ENCODE measurements at regions not wholly inside any gene's neighbourhood (a gene's known extent, or its start where the extent isn't known, plus 50 kb on each side); places are given as distances from the start of the nearest gene placed in this dataset.

DNA sequence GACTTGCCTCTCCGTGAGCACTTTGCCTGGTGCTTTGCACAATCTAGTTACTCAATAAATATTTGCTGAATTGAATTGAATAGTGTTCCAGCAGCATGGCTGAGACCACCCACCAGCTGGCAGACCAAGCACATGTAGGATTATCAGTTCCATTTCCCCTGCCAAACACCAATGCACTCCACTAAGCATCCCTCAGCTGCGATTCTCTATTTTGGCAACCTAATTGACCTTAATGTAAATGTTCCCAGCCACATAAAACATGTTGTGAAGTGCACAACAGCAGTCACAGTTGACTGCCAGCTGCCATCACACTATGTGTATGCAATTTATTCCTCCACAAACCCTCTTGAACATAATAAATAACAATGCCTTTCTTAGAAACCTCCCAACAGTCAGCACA, 1879.4 kb upstream of the PIK3C3 start:
- H3K4me3 Mint-ChIP-seq (ENCODE audit: unreplicated experiment): no peak overlapping the region
- H3K27ac Mint-ChIP-seq (ENCODE audit: unreplicated experiment): no peak overlapping the region
- Histone ChIP-seq H3K4me3 (ENCODE audit: insufficient read depth, low read depth, low read length) (no peak overlapping the region), H3K4me2 (ENCODE audit: low read length) (no peak overlapping the region), H3K27me3 (ENCODE audit: insufficient read depth, low read length) (no peaks in the 10 kb centered on the region), H4K20me1 (ENCODE audit: insufficient read depth, low read length) (no peaks in the 10 kb centered on the region), H3K9ac (ENCODE audit: low read length) (no peak overlapping the region), H3K4me1 (ENCODE audit: insufficient read depth, low read length) (no peaks in the 10 kb centered on the region), H3K79me2 (ENCODE audit: insufficient read depth, low read length) (no peaks in the 10 kb centered on the region), H3K27ac (ENCODE audit: low read depth, low read length) (no peak overlapping the region), H2AFZ (ENCODE audit: low read depth, low read length) (no peak overlapping the region), H3K36me3 (ENCODE audit: insufficient read depth, low read length) (no peaks in the 10 kb centered on the region), H3K9me3 (ENCODE audit: insufficient read depth, low read depth, low read length) (no peaks in the 10 kb centered on the region)
- TF ChIP-seq, protein P1, sequence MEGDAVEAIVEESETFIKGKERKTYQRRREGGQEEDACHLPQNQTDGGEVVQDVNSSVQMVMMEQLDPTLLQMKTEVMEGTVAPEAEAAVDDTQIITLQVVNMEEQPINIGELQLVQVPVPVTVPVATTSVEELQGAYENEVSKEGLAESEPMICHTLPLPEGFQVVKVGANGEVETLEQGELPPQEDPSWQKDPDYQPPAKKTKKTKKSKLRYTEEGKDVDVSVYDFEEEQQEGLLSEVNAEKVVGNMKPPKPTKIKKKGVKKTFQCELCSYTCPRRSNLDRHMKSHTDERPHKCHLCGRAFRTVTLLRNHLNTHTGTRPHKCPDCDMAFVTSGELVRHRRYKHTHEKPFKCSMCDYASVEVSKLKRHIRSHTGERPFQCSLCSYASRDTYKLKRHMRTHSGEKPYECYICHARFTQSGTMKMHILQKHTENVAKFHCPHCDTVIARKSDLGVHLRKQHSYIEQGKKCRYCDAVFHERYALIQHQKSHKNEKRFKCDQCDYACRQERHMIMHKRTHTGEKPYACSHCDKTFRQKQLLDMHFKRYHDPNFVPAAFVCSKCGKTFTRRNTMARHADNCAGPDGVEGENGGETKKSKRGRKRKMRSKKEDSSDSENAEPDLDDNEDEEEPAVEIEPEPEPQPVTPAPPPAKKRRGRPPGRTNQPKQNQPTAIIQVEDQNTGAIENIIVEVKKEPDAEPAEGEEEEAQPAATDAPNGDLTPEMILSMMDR (IDR thresholded peaks at IDR 0.05; ENCODE audit: insufficient read depth, low read depth, low read length): no peak
- TF ChIP-seq EZH2 (IDR thresholded peaks at IDR 0.05; ENCODE audit: insufficient read depth, low read length): no peak
- H3K27me3 Mint-ChIP-seq (ENCODE audit: low read depth, unreplicated experiment): peaks cover under 1% of the 10 kb centered on the region
- DNase-seq (ENCODE audit: low read depth) (no peak), FAIRE-seq (no peak)
- no peaks in the 10 kb centered on the region for H3K4me1 Mint-ChIP-seq (ENCODE audit: low read depth, unreplicated experiment)
- peaks cover 3% of the 10 kb centered on the region for H3K9me3 Mint-ChIP-seq (ENCODE audit: unreplicated experiment)
- H3K36me3 Mint-ChIP-seq (ENCODE audit: low read depth, unreplicated experiment): no peaks in the 10 kb centered on the region

DNA sequence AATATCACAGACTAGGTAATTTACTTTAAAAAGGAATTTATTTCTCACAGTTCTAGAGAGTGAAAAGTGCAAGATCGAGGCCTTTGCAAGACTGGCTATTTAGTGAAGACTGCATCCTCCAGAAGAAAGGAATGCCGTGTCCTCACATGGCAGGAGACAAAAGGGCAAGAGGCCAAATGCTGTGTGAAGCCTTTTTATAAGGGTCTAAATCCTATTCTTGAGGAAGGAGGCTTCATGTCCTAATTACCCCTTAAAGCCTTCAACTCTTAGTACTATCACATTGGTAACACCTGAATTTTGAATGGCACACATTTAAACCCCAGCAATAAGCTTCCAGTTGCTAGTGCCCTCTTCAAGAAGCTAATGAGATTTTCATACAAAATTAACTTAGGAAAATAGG, 1882.3 kb upstream of the PIK3C3 start:
- FAIRE-seq: no peak

DNA sequence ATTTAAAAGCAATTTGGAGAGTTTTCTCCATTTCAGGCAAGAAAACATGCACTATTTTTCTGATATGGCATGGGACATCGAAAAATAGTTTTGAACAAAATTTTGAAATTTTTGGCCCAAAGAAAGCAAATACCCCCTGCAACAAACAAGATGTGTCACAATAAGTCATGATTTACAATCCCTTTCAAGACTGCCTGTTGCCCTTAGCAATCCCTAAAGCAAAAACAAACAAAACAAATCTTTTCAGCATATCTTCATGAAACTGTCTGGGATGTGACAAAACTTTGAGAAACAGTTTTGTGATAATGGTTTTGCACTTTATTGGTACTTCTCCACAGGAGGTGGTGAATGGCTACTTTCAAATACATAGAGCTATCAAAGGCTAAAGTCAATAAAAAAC, 1888.7 kb upstream of the PIK3C3 start:
- DNase-seq (ENCODE audit: low read depth) (no peak), FAIRE-seq (no peak)
- Mint-ChIP-seq H3K27me3 (ENCODE audit: low read depth, unreplicated experiment) (no peaks in the 10 kb centered on the region), H3K4me1 (ENCODE audit: low read depth, unreplicated experiment) (no peaks in the 10 kb centered on the region), H3K4me3 (ENCODE audit: unreplicated experiment) (no peak overlapping the region), H3K9me3 (ENCODE audit: unreplicated experiment) (peaks cover 3% of the 10 kb centered on the region), H3K36me3 (ENCODE audit: low read depth, unreplicated experiment) (no peaks in the 10 kb centered on the region), H3K27ac (ENCODE audit: unreplicated experiment) (no peak overlapping the region)
- Histone ChIP-seq H3K27me3 (ENCODE audit: insufficient read depth, low read length) (no peaks in the 10 kb centered on the region), H3K4me2 (ENCODE audit: low read length) (no peak overlapping the region), H3K79me2 (ENCODE audit: insufficient read depth, low read length) (no peaks in the 10 kb centered on the region), H2AFZ (ENCODE audit: low read depth, low read length) (no peak overlapping the region), H4K20me1 (ENCODE audit: insufficient read depth, low read length) (no peaks in the 10 kb centered on the region), H3K9ac (ENCODE audit: low read length) (no peak overlapping the region), H3K4me1 (ENCODE audit: insufficient read depth, low read length) (no peaks in the 10 kb centered on the region), H3K4me3 (ENCODE audit: insufficient read depth, low read depth, low read length) (no peak overlapping the region), H3K9me3 (ENCODE audit: insufficient read depth, low read depth, low read length) (no peaks in the 10 kb centered on the region), H3K27ac (ENCODE audit: low read depth, low read length) (no peak overlapping the region), H3K36me3 (ENCODE audit: insufficient read depth, low read length) (no peaks in the 10 kb centered on the region)
- TF ChIP-seq EZH2 (IDR thresholded peaks at IDR 0.05; ENCODE audit: insufficient read depth, low read length): no peak
- TF ChIP-seq, protein P1 (IDR thresholded peaks at IDR 0.05; ENCODE audit: insufficient read depth, low read depth, low read length): no peak

More for the DNA sequence above, 1882.3 kb upstream of the PIK3C3 start:
- no peak overlapping the region for H3K4me3 Mint-ChIP-seq (ENCODE audit: unreplicated experiment)
- Histone ChIP-seq H3K4me1 (ENCODE audit: insufficient read depth, low read length) (no peaks in the 10 kb centered on the region), H3K4me2 (ENCODE audit: low read length) (no peak overlapping the region), H3K9me3 (ENCODE audit: insufficient read depth, low read depth, low read length) (no peaks in the 10 kb centered on the region), H2AFZ (ENCODE audit: low read depth, low read length) (no peak overlapping the region), H3K36me3 (ENCODE audit: insufficient read depth, low read length) (no peaks in the 10 kb centered on the region), H3K79me2 (ENCODE audit: insufficient read depth, low read length) (no peaks in the 10 kb centered on the region), H3K27me3 (ENCODE audit: insufficient read depth, low read length) (no peaks in the 10 kb centered on the region), H3K9ac (ENCODE audit: low read length) (no peak overlapping the region), H3K4me3 (ENCODE audit: insufficient read depth, low read depth, low read length) (no peak overlapping the region), H3K27ac (ENCODE audit: low read depth, low read length) (no peak overlapping the region), H4K20me1 (ENCODE audit: insufficient read depth, low read length) (no peaks in the 10 kb centered on the region)
- H3K9me3 Mint-ChIP-seq (ENCODE audit: unreplicated experiment): peaks cover 3% of the 10 kb centered on the region
- H3K36me3 Mint-ChIP-seq (ENCODE audit: low read depth, unreplicated experiment): no peaks in the 10 kb centered on the region
- no peak for DNase-seq (ENCODE audit: low read depth)
- no peak for TF ChIP-seq EZH2 (IDR thresholded peaks at IDR 0.05; ENCODE audit: insufficient read depth, low read length)
- TF ChIP-seq, protein P1 (IDR thresholded peaks at IDR 0.05; ENCODE audit: insufficient read depth, low read depth, low read length): no peak
- H3K4me1 Mint-ChIP-seq (ENCODE audit: low read depth, unreplicated experiment): no peaks in the 10 kb centered on the region
- no peak overlapping the region for H3K27ac Mint-ChIP-seq (ENCODE audit: unreplicated experiment)
- H3K27me3 Mint-ChIP-seq (ENCODE audit: low read depth, unreplicated experiment): no peaks in the 10 kb centered on the region
